T47D (cell line): ENCODE measurements at regions not wholly inside any gene's neighbourhood (a gene's known extent, or its start where the extent isn't known, plus 50 kb on each side); places are given as distances from the start of the nearest gene placed in this dataset.
"Not testable (repeated sequence)": the region's sequence is repeated elsewhere in the genome, so short reads cannot be mapped to it uniquely, and the experiment has no call there.

ENCODE experiments used
- DNase-seq, 2 experiments: peaks; one replicate each; pipeline versions ENCODE4 v3.0.0 to v3.0.0-alpha.2; 2011 to 2012; ENCODE audit warnings: low read depth in 1 of 2, low spot score in 1 of 2
- JUND ChIP-seq: IDR thresholded peaks from 2 replicates; pipeline ENCODE4 v1.6.1; 2012; ENCODE audit warnings: low read depth
- in situ Hi-C: cut with HindIII; loops from 2 replicates; pipeline ENCODE4 v1.10.0; 2016; ENCODE audit warnings: low sequenced_read_pairs, low pct_unique_long_range_greater_than_20kb

- no peak for TF ChIP-seq JUND
- DNase-seq = no peak
- in situ Hi-C loops = no loop called here
Measured at GRCh38 chr6:169979873-169980432, 228.5 kb downstream of the ERMARD start.

- in situ Hi-C loops = no loop called here
- DNase-seq = no peak
- no peak for TF ChIP-seq JUND
Measured at GRCh38 chr6:169978615-169979161, 227.3 kb downstream of the ERMARD start.

- in situ Hi-C loops = no loop called here
- no peak for DNase-seq
- no peak for TF ChIP-seq JUND
Measured at GRCh38 chr6:169977434-169978265, 226.2 kb downstream of the ERMARD start.

GRCh38 chr6:169976301-169977081 lies 225.1 kb downstream of the ERMARD start:
- in situ Hi-C loops = no loop called here
- DNase-seq = no peak
- TF ChIP-seq JUND = no peak

- TF ChIP-seq JUND = no peak
- DNase-seq = no peak
- in situ Hi-C loops = no loop called here
Measured at GRCh38 chr6:169975701-169976100, 224.3 kb downstream of the ERMARD start.

- in situ Hi-C loops = no loop called here
- TF ChIP-seq JUND = no peak
- no peak for DNase-seq
Measured at GRCh38 chr6:169975286-169975685, 223.9 kb downstream of the ERMARD start.

- no peak for TF ChIP-seq JUND
- no peak for DNase-seq
- in situ Hi-C loops = no loop called here
Measured at GRCh38 chr6:169974663-169975062, 223.2 kb downstream of the ERMARD start.

- in situ Hi-C loops, DNase-seq: not testable (repeated sequence)
Measured at GRCh38 chr6:169973588-169974467, 222.4 kb downstream of the ERMARD start.

GRCh38 chr6:169972736-169973135 lies 221.3 kb downstream of the ERMARD start:
- in situ Hi-C loops = no loop called here
- TF ChIP-seq JUND = no peak
- no peak for DNase-seq

- no peak for DNase-seq
- no peak for TF ChIP-seq JUND
- in situ Hi-C loops = no loop called here
Measured at GRCh38 chr6:169972101-169972651, 220.8 kb downstream of the ERMARD start.

GRCh38 chr6:169971081-169971861 lies 219.8 kb downstream of the ERMARD start:
- in situ Hi-C loops = no loop called here
- no peak for DNase-seq
- TF ChIP-seq JUND = no peak
